GM12892 (cell line): ENCODE measurements at regions not wholly inside any gene's neighbourhood (a gene's known extent, or its start where the extent isn't known, plus 50 kb on each side); places are given as distances from the start of the nearest gene placed in this dataset.

Experiments used
- POLR2A ChIP-seq: IDR thresholded peaks from 2 replicates; pipeline ENCODE4 v1.6.1; 2011; ENCODE audit warnings: low read depth, low read length, control low read depth
- TAF1 ChIP-seq: IDR thresholded peaks from 2 replicates; pipeline ENCODE4 v1.6.1; 2011; ENCODE audit warnings: low read depth, mild to moderate bottlenecking, control low read depth, low read length, borderline replicate concordance

- no peak for TF ChIP-seq POLR2A
- TF ChIP-seq TAF1 = no peak
These were observed 250.0 kb downstream of the GPAT3 start for GRCh38 chr4:83785891-83786290.
